ENCODE measurements at regions not wholly inside any gene's neighbourhood (a gene's known extent, or its start where the extent isn't known, plus 50 kb on each side); places are given as distances from the start of the nearest gene placed in this dataset.

DNA sequence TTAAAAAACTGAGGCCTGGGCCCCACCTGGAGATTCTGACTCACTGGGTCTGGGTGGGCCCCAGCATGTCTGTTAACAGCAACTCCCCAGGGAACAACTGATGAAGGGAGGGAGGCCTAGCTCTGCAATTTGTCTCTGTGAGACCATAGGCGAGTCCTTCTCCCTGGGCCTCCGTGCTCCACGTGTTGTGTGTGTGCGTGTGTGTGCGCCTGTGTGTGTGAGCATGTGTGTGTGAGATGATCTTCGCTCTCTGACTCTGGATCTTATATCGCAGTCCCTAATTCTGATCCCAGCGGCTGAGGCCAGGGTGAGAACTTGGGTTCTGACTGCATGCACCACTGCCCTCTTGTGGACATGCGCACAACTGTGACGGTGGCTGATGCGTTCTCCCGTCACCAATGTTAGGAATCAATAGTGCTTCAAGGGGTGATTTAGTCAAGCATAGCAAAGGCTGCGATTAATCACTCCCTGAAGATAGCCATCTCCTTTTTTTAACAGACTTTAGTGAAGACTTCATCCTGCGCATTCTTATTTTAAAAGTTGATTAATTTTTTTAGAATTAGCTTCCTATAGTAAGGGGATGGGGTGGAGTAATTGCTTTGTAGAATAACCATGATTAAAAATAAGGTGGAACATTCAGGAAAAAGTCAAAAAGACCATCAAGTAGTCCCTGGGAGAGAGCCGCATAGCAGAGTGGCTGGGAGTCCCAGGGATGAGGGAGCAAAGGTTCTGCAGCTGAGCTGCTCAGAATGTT lies 62.4 kb upstream of the USP24 start (continued):
- no peak for TF ChIP-seq DNMT3B (CRISPR knock-in tag; conservative IDR thresholded peaks at IDR 0.05)
- no peak for TF ChIP-seq MLXIP (CRISPR knock-in tag; IDR thresholded peaks at IDR 0.05; ENCODE audit: borderline replicate concordance)
- no peak for TF ChIP-seq TBP (CRISPR knock-in tag; IDR thresholded peaks at IDR 0.05)
- no peak for TF ChIP-seq ZBTB10 (CRISPR knock-in tag; IDR thresholded peaks at IDR 0.05; ENCODE audit: borderline replicate concordance)
- no peak for TF ChIP-seq KAT8 (CRISPR knock-in tag; IDR thresholded peaks at IDR 0.05)
- TF ChIP-seq, protein P1, sequence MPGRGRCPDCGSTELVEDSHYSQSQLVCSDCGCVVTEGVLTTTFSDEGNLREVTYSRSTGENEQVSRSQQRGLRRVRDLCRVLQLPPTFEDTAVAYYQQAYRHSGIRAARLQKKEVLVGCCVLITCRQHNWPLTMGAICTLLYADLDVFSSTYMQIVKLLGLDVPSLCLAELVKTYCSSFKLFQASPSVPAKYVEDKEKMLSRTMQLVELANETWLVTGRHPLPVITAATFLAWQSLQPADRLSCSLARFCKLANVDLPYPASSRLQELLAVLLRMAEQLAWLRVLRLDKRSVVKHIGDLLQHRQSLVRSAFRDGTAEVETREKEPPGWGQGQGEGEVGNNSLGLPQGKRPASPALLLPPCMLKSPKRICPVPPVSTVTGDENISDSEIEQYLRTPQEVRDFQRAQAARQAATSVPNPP (CRISPR knock-in tag; IDR thresholded peaks at IDR 0.05) = no peak
- TF ChIP-seq POGK (CRISPR knock-in tag; conservative IDR thresholded peaks at IDR 0.05) = no peak
- no peak for TF ChIP-seq MLX (CRISPR knock-in tag; IDR thresholded peaks at IDR 0.05)
- no peak for TF ChIP-seq TCF7 (IDR thresholded peaks at IDR 0.05; ENCODE audit: low read depth)
- TF ChIP-seq CEBPG (CRISPR knock-in tag; IDR thresholded peaks at IDR 0.05) = no peak
- TF ChIP-seq ZNF253 (CRISPR knock-in tag; IDR thresholded peaks at IDR 0.05; ENCODE audit: borderline replicate concordance) = no peak
- TF ChIP-seq SMARCE1 (IDR thresholded peaks at IDR 0.05; ENCODE audit: borderline replicate concordance) = no peak
- TF ChIP-seq PHF21A (CRISPR knock-in tag; IDR thresholded peaks at IDR 0.05) = no peak
- no peak for TF ChIP-seq ZNF768 (CRISPR knock-in tag; IDR thresholded peaks at IDR 0.05)
- TF ChIP-seq NBN (conservative IDR thresholded peaks at IDR 0.05) = no peak
- peak; percentile 59; the same call in 1 of the 2 replicates for TF ChIP-seq ZFX (CRISPR knock-in tag; IDR thresholded peaks at IDR 0.05; ENCODE audit: low read depth)
- no peak for TF ChIP-seq RBM39 (IDR thresholded peaks at IDR 0.05; ENCODE audit: low read depth, low read length, poor library complexity, severe bottlenecking)
- no peak for TF ChIP-seq ARNT2 (CRISPR knock-in tag; IDR thresholded peaks at IDR 0.05; ENCODE audit: low read depth)
- no peak for TF ChIP-seq ZNF670 (CRISPR knock-in tag; IDR thresholded peaks at IDR 0.05; ENCODE audit: borderline replicate concordance)
- TF ChIP-seq, protein P2, sequence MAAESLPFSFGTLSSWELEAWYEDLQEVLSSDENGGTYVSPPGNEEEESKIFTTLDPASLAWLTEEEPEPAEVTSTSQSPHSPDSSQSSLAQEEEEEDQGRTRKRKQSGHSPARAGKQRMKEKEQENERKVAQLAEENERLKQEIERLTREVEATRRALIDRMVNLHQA (CRISPR knock-in tag; IDR thresholded peaks at IDR 0.05) = no peak
- no peak for TF ChIP-seq ZNF33B (CRISPR knock-in tag; IDR thresholded peaks at IDR 0.05)
